ENCODE measurements at regions not wholly inside any gene's neighbourhood (a gene's known extent, or its start where the extent isn't known, plus 50 kb on each side); places are given as distances from the start of the nearest gene placed in this dataset.

- TF ChIP-seq POLR2A (IDR thresholded peaks at IDR 0.05; ENCODE audit: low read length) (no peak), GATA1 (IDR thresholded peaks at IDR 0.05; ENCODE audit: low read depth, low read length) (no peak)
These were observed 278.3 kb downstream of the SPRY1 start for GRCh38 chr4:123674762-123675465.

Measured in erythroblast (primary cell).